Neural crest cell (in vitro differentiated cells): ENCODE measurements at regions not wholly inside any gene's neighbourhood (a gene's known extent, or its start where the extent isn't known, plus 50 kb on each side); places are given as distances from the start of the nearest gene placed in this dataset.

Experiments used
- DNase-seq: peaks from one replicate; pipeline ENCODE4 v3.0.0; 2021; ENCODE audit warnings: low read depth, mixed read lengths, low spot score
- H3K27ac Mint-ChIP-seq: one replicate; pipeline ENCODE4 v1.8.0; 2021; ENCODE audit warnings: mild to moderate bottlenecking, mixed read lengths; ENCODE audit not compliant: unreplicated experiment
- H3K27me3 Mint-ChIP-seq: 2 replicates; pipeline ENCODE4 v1.8.0; 2021; ENCODE audit warnings: low read depth, mild to moderate bottlenecking, mixed read lengths
- H3K36me3 Mint-ChIP-seq: 2 replicates; pipeline ENCODE4 v1.8.0; 2021; ENCODE audit warnings: low read depth, mild to moderate bottlenecking, mixed read lengths
- H3K4me1 Mint-ChIP-seq: 2 replicates; pipeline ENCODE4 v1.8.0; 2021; ENCODE audit warnings: mixed read lengths
- H3K4me3 Mint-ChIP-seq: one replicate; pipeline ENCODE4 v1.8.0; 2021; ENCODE audit warnings: mild to moderate bottlenecking, mixed read lengths
- H3K9me3 Mint-ChIP-seq: 2 replicates; pipeline ENCODE4 v1.8.0; 2021; ENCODE audit warnings: mixed read lengths
- CTCF ChIP-seq: fragments of 200-600 bp; sonication (generic); conservative IDR thresholded peaks from 2 replicates; pipeline ENCODE4 v1.5.0; 2021; ENCODE audit warnings: antibody characterized with exemption, mild to moderate bottlenecking

DNA sequence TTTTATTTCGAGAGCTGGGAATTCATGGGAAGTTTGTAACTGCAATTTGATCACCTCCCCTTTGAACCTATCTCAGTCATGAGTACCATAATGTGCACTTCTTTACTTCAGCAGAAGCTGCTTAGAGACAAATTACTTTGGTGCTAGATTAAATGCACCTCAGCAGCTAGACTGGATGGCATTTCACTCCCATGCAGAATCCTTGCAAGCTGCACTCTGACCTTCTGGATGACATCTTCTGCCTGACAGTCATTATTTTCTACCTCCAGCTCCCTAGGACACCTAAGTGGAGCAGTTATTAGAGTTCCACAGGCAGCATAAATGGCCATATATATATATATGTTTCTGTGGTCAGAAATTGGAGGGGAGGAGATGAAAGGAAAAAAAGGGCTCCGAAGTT is 366.0 kb upstream of the TMPRSS15 start:
- DNase-seq: no peak
- peaks cover 4% of the 10 kb centered on the region for H3K9me3 Mint-ChIP-seq
- H3K27ac Mint-ChIP-seq: no peak overlapping the region
- TF ChIP-seq CTCF: no peak
- H3K4me3 Mint-ChIP-seq: no peak overlapping the region
- no peaks in the 10 kb centered on the region for H3K4me1 Mint-ChIP-seq
- no peaks in the 10 kb centered on the region for H3K27me3 Mint-ChIP-seq
- H3K36me3 Mint-ChIP-seq: no peaks in the 10 kb centered on the region

- TF ChIP-seq CTCF: no peak
- no peak overlapping the region for H3K4me3 Mint-ChIP-seq
- H3K36me3 Mint-ChIP-seq: no peaks in the 10 kb centered on the region
- no peak for DNase-seq
- H3K27ac Mint-ChIP-seq: no peak overlapping the region
- H3K4me1 Mint-ChIP-seq: no peaks in the 10 kb centered on the region
- no peaks in the 10 kb centered on the region for H3K9me3 Mint-ChIP-seq
- H3K27me3 Mint-ChIP-seq: no peaks in the 10 kb centered on the region
These were observed 368.3 kb upstream of the TMPRSS15 start for GRCh38 chr21:18771845-18772380.

- no peak for TF ChIP-seq CTCF
- H3K27ac Mint-ChIP-seq: no peak overlapping the region
These were observed 368.8 kb upstream of the TMPRSS15 start for GRCh38 chr21:18772404-18772803.

DNA sequence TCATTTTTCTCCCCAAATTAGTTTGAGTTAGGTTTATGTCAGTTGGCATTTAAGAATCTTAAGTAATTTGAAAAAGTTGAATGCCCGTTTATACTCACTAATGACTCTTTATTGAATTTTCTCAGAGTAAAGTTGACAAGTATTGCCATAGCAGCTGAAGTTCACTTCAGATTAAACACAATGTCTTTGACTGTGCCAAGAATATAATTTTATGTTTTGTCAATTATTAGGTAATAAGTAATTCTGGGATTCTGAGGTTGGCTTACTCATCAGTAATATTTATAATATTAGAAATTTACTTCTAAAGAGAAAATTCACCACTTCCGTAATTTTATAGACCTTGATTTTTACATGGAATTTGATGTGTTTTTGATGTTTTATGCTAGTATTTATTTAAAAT is 369.3 kb upstream of the TMPRSS15 start:
- H3K36me3 Mint-ChIP-seq: no peaks in the 10 kb centered on the region
- no peaks in the 10 kb centered on the region for H3K27me3 Mint-ChIP-seq
- H3K9me3 Mint-ChIP-seq: no peaks in the 10 kb centered on the region
- DNase-seq: no peak
- H3K4me1 Mint-ChIP-seq: no peaks in the 10 kb centered on the region
- H3K4me3 Mint-ChIP-seq: no peak overlapping the region
- no peak for TF ChIP-seq CTCF
- H3K27ac Mint-ChIP-seq: no peak overlapping the region

More at GRCh38 chr21:18772404-18772803, 368.8 kb upstream of the TMPRSS15 start:
- H3K27me3 Mint-ChIP-seq: no peaks in the 10 kb centered on the region
- no peak for DNase-seq
- H3K4me1 Mint-ChIP-seq: no peaks in the 10 kb centered on the region
- H3K9me3 Mint-ChIP-seq: no peaks in the 10 kb centered on the region
- no peaks in the 10 kb centered on the region for H3K36me3 Mint-ChIP-seq
- H3K4me3 Mint-ChIP-seq: no peak overlapping the region

DNA sequence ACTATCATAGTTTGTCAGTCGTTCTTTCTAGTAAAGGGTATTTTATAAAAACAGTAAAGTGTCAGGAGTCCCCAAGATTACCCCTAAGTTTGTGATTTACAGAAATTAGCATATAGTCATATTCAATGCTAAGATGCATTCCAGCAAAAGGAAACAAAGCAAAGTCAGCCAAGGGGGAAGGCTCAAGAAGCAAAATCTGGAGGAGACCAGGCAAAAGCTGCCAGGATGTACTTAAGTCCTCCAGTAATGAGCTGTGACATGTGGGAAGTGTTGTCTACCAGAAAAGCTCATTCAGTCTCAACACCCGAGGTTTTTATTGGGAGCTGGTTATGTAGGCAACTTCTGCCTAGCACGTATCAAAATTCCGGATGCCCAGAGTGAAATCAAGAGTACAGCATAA is 373.4 kb upstream of the TMPRSS15 start:
- TF ChIP-seq CTCF: no peak
- H3K4me1 Mint-ChIP-seq: no peaks in the 10 kb centered on the region

DNA sequence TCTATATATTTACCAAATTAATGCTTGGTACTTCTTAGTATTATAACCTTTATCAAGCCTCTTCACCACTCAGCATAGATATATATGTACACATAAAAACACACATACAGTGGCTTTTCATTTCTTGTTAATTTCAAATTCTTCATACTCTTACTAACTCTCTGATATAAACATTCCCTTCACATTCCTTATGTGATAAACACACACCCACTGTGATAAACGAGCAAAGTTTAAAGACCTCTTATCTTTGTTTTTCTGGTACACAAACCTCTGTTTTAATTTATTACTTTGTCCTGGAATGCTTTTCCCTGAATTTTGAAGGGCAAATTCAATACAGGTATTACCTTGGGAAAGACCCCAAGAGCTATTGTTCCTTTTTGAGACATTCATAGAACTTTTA is 379.1 kb upstream of the TMPRSS15 start:
- no peak for DNase-seq
- H3K27ac Mint-ChIP-seq: no peak overlapping the region
- no peak for TF ChIP-seq CTCF
- no peak overlapping the region for H3K4me3 Mint-ChIP-seq
- H3K4me1 Mint-ChIP-seq: no peaks in the 10 kb centered on the region
- no peaks in the 10 kb centered on the region for H3K27me3 Mint-ChIP-seq
- no peaks in the 10 kb centered on the region for H3K36me3 Mint-ChIP-seq
- H3K9me3 Mint-ChIP-seq: no peaks in the 10 kb centered on the region

More for the DNA sequence above, 373.4 kb upstream of the TMPRSS15 start:
- H3K27ac Mint-ChIP-seq: no peak overlapping the region
- no peaks in the 10 kb centered on the region for H3K36me3 Mint-ChIP-seq
- H3K4me3 Mint-ChIP-seq: no peak overlapping the region
- no peak for DNase-seq
- no peaks in the 10 kb centered on the region for H3K27me3 Mint-ChIP-seq
- no peaks in the 10 kb centered on the region for H3K9me3 Mint-ChIP-seq
